ENCODE measurements at regions not wholly inside any gene's neighbourhood (a gene's known extent, or its start where the extent isn't known, plus 50 kb on each side); places are given as distances from the start of the nearest gene placed in this dataset.

DNA sequence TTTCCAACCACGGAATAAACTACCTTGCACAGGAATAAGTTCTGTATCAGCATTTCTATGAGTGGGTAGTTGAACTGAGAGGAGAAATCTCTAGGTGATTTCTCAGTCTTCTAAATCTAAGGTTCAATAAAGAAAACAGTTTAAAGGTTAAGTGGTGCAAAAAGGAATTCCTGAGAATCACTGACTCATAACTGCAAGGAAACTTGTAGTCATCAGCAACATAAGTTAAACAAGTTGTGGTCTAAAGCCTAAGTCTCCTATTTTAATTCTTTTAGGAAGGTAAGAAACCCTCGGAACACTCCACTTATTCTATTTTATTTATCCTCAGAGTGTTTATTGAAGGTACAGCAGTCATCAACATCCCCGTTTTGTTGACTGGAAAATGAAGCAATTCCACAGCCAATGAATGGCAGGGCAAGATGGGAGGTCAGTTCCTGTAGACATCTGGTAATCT is 92.4 kb upstream of the PIK3CG start:
- TF ChIP-seq CREB1 (IDR thresholded peaks at IDR 0.05; ENCODE audit: low read depth) (no peak), CEBPB (IDR thresholded peaks at IDR 0.05) (no peak)

Measured in Ishikawa (cell line).